ENCODE measurements at regions not wholly inside any gene's neighbourhood (a gene's known extent, or its start where the extent isn't known, plus 50 kb on each side); places are given as distances from the start of the nearest gene placed in this dataset.

GRCh38 chr2:10501451-10501961 is 53.4 kb upstream of the ODC1 start:
- H3K27me3 ChIP-seq (ENCODE audit: insufficient read depth, low read length), result no peaks in the 10 kb centered on the region
- WGBS (ENCODE audit: extremely low coverage, insufficient read length, low lambda C conversion rate), result no CpG with 5 or more reads among the region's 9 CpGs
- H3K27ac Mint-ChIP-seq, result no peak overlapping the region

More at GRCh38 chr2:10501451-10501961, 53.4 kb upstream of the ODC1 start:
- Histone ChIP-seq H2AFZ (ENCODE audit: low read length) (no peak overlapping the region), H3K79me1 (ENCODE audit: insufficient read depth, low read depth, low read length, poor library complexity, severe bottlenecking) (no peaks in the 10 kb centered on the region), H3K9ac (ENCODE audit: extremely low read depth, insufficient read length, low read length) (no peak overlapping the region), H4K91ac (ENCODE audit: insufficient read length, low read depth, low read length) (no peak overlapping the region), H2BK20ac (ENCODE audit: low read depth, low read length, poor library complexity, severe bottlenecking) (no peak overlapping the region), H2BK12ac (ENCODE audit: insufficient read length, low read depth, low read length) (no peak overlapping the region), H3K4me1 (ENCODE audit: insufficient read depth, low read length) (no peaks in the 10 kb centered on the region), H3K4ac (ENCODE audit: low read depth, low read length) (no peak overlapping the region), H2BK120ac (ENCODE audit: low read depth, low read length, poor library complexity, severe bottlenecking) (no peak overlapping the region), H3K18ac (ENCODE audit: insufficient read length, low read depth, low read length) (no peak overlapping the region), H3K14ac (ENCODE audit: insufficient read depth, low read length) (no peak overlapping the region), H4K20me1 (ENCODE audit: control insufficient read depth, insufficient read depth, insufficient read length) (no peaks in the 10 kb centered on the region), H3K23ac (ENCODE audit: insufficient read length, low read depth, low read length) (no peak overlapping the region), H3K79me2 (ENCODE audit: insufficient read depth, low read length) (no peaks in the 10 kb centered on the region), H4K8ac (replicated peaks; ENCODE audit: insufficient read length, low read depth, low read length) (no peak overlapping the region), H2BK15ac (ENCODE audit: low read depth, low read length) (no peak overlapping the region), H3K56ac (ENCODE audit: insufficient read length, low read depth, low read length) (no peak overlapping the region), H2BK5ac (ENCODE audit: insufficient read length, low read length) (no peak overlapping the region), H3K4me2 (ENCODE audit: insufficient read depth, insufficient read length, low read length) (no peak overlapping the region), H2AK5ac (ENCODE audit: insufficient read length, low read length) (no peak overlapping the region), H3K27ac (ENCODE audit: insufficient read length, low read depth, low read length) (no peak overlapping the region), H3K9me3 (ENCODE audit: control insufficient read depth, low read depth, low read length) (no peaks in the 10 kb centered on the region), H3T11ph (ENCODE audit: low read length) (no peak overlapping the region), H3K23me2 (ENCODE audit: insufficient read length, low read depth, low read length, poor library complexity, severe bottlenecking) (no peaks in the 10 kb centered on the region), H4K5ac (ENCODE audit: insufficient read length, low read depth, low read length) (no peak overlapping the region)
- H3K36me3 Mint-ChIP-seq (ENCODE audit: insufficient read depth in 1 of 3, low read depth in 3 of 3), result no peaks in the 10 kb centered on the region; a peak in 1 of 7 replicates
- H3K27me3 Mint-ChIP-seq (ENCODE audit: low read depth), result peaks cover 3% of the 10 kb centered on the region; the same call in 1 of the 2 replicates
- no peak for TF ChIP-seq CTCF (conservative IDR thresholded peaks at IDR 0.05)
- no peaks in the 10 kb centered on the region; a peak in 1 of 5 replicates for H3K9me3 Mint-ChIP-seq
- H3K4me1 Mint-ChIP-seq, result peaks cover 9 to 14% of the 10 kb centered on the region in 2 experiments
- DNase-seq, result no peak
- H3K4me3 Mint-ChIP-seq, result no peak overlapping the region
